ENCODE measurements at regions not wholly inside any gene's neighbourhood (a gene's known extent, or its start where the extent isn't known, plus 50 kb on each side); places are given as distances from the start of the nearest gene placed in this dataset.
A peak's percentile ranks its signal among the peaks of the same experiment; 100 is the strongest.

DNA sequence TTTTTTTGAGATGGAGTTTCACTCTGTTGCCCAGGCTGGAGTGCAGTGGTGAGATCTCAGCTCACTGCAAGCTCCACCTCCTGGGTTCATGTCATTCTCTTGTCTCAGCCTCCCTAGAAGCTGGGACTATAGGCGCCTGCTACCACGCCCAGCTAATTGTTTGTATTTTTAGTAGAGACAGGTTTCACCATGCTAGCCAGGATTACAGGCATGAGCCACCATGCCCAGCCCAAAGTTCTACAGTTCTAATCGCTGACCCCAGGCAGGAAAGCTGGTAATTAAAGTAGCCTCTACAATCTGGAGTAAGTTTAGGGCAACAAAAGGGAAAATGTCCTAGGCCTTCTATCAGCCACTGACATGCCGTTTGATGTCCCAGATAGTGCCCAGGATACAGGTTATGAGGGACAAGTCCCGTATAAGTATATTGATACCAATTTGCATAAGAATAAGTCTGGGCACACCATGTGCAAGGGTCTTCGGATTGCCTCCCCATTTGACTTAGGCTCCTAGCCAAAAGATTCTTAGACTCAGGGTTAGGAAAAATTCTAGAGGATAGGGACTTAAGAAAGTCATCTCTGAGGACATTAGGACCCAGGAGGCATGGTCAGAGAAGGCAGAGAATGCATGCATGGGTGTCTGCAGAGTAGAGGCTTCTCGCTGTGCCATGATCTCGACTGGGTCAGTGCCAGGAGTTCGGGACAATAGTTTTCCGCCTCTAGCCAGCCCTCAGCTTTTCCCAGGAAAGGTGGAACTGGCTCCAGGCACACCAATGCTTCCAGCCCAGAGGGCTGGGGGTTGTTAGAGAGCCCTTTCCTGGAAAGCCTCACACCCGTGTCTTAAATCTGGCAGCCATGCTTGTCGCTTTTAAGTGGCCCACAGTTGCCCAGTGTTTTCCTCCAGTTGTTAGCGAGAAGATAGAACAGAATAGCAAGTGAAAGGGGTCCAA lies 1111.1 kb downstream of the TAF11L14 start (continued):
- TF ChIP-seq MZF1 (CRISPR knock-in tag; IDR thresholded peaks at IDR 0.05; ENCODE audit: borderline replicate concordance) (no peak), ZNF781 (CRISPR knock-in tag; IDR thresholded peaks at IDR 0.05; ENCODE audit: borderline replicate concordance, not compliant biosample characterization) (no peak), POLR2A (IDR thresholded peaks at IDR 0.05; ENCODE audit: insufficient read depth in 1 of 2, low read depth in 2 of 2, low read length in 2 of 2) (no peak), NFKB2 (CRISPR knock-in tag; IDR thresholded peaks at IDR 0.05; ENCODE audit: borderline replicate concordance) (no peak)

DNA sequence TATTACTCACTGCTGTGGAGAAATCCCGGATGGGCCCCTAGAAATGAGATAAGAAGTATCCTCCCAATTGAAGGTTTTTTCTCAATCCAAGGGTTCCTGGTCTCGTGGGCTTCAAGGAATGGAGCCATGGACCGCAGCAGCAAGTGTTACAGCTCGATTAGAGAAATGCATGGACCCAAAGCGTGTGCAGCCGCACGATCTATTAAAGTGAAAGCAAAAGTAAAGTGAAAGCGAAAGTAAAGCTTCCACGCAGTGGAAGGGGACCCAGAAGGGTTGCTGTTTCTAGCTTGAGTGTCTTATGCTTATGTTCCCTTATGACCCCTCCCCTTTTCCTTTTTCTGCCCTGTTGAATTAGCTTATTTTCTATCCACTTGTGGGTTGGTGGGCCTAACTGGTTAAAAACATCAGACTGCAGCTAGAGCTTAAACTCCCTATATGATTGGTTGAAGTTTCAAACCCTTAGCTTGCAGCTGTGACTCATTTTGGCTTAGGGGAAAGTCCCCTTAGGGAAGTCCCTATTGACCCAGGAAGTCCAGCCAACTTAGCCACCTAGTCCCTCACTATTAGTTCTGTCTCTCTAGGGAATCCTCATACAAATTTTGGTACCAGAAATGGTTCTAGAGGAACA lies 1111.8 kb downstream of the TAF11L14 start:
- ATAC-seq (peak; percentile 86), FAIRE-seq (peak; percentile 28), DNase-seq (ENCODE audit: low spot score) (peak; percentile 45)
- H2AFZ ChIP-seq (ENCODE audit: low read length): peak overlapping the region; percentile 92
- peak overlapping the region; percentile 69 for H3K9ac ChIP-seq (ENCODE audit: insufficient read depth, low read depth, low read length)
- WGBS (ENCODE audit: low lambda C conversion rate): under 1% methylated on average over 7 of the region's 9 CpGs
- peaks cover 13% of the 10 kb centered on the region; the same call in 1 of the 2 replicates for H3K4me1 ChIP-seq (ENCODE audit: insufficient read depth, low read length)
- CTCF ChIA-PET (ENCODE audit: low intra/inter-chr PET ratio, low total read pairs): no interaction called here
- H3K9me3 ChIP-seq (ENCODE audit: low read length): no peaks in the 10 kb centered on the region
- in situ Hi-C loops (cut with HindIII; ENCODE audit: extremely low pct_ligation_motif_present, low pct_unique_long_range_greater_than_20kb) (no loop called here), intact Hi-C loops (cut with micrococcal nuclease; ENCODE audit: unreplicated experiment) (no loop called here)
- H3K27me3 ChIP-seq (ENCODE audit: control insufficient read depth in 1 of 2, insufficient read depth in 2 of 2, low read length in 2 of 2): no peaks in the 10 kb centered on the region; a peak in 1 of 5 replicates
- H3K79me2 ChIP-seq (ENCODE audit: insufficient read depth, low read length): no peaks in the 10 kb centered on the region
- H4K20me1 ChIP-seq (ENCODE audit: insufficient read depth, low read length): no peaks in the 10 kb centered on the region
- POLR2A ChIA-PET: no interaction called here
- H3K4me2 ChIP-seq (ENCODE audit: low read depth, low read length): peak overlapping the region; percentile 90
- no peaks in the 10 kb centered on the region for H3K36me3 ChIP-seq (replicated peaks in 1 of 2; ENCODE audit: control insufficient read depth in 1 of 2, insufficient read depth in 2 of 2, low read length in 2 of 2)
- no TSS peak for BruUV-seq (replicated peaks)
- H3K4me3 ChIP-seq (replicated peaks in 1 of 3; ENCODE audit: insufficient read depth in 1 of 3, low read depth in 2 of 3, low read length in 3 of 3): peak overlapping the region; percentile 64 to 89 (median 73)
- H3K27ac ChIP-seq (ENCODE audit: extremely low read length, insufficient read depth, low read length): peak overlapping the region; percentile 49
- peak; percentile 39; the same call in 1 of the 2 replicates for TF ChIP-seq SAP130 (CRISPR knock-in tag; IDR thresholded peaks at IDR 0.05; ENCODE audit: low read depth)
- TF ChIP-seq KMT2A (CRISPR knock-in tag; IDR thresholded peaks at IDR 0.05): peak; percentile 29
- peak; percentile 80; the same call in 1 of the 3 replicates for TF ChIP-seq MXI1 (IDR thresholded peaks at IDR 0.05; ENCODE audit: borderline replicate concordance, low read depth, low read length)
- peak; percentile 100 for TF ChIP-seq IRF2 (CRISPR knock-in tag; IDR thresholded peaks at IDR 0.05)
- TF ChIP-seq ASH2L (IDR thresholded peaks at IDR 0.05; ENCODE audit: insufficient read length, low read depth, low read length): peak; percentile 77
- no peak for TF ChIP-seq MXD4 (CRISPR knock-in tag; IDR thresholded peaks at IDR 0.05)
- no peak for TF ChIP-seq ZEB1 (IDR thresholded peaks at IDR 0.05; ENCODE audit: insufficient replicate concordance, low read depth)
- 0 out of 2 replicates have a peak, but pooled peaks have one; percentile 18 for TF ChIP-seq RBFOX2 (IDR thresholded peaks at IDR 0.05; ENCODE audit: low read depth, low read length)
- no peak for TF ChIP-seq ZNF34 (CRISPR knock-in tag; IDR thresholded peaks at IDR 0.05; ENCODE audit: borderline replicate concordance)
- no peak for TF ChIP-seq SALL2 (CRISPR knock-in tag; IDR thresholded peaks at IDR 0.05)
- TF ChIP-seq, protein P1, sequence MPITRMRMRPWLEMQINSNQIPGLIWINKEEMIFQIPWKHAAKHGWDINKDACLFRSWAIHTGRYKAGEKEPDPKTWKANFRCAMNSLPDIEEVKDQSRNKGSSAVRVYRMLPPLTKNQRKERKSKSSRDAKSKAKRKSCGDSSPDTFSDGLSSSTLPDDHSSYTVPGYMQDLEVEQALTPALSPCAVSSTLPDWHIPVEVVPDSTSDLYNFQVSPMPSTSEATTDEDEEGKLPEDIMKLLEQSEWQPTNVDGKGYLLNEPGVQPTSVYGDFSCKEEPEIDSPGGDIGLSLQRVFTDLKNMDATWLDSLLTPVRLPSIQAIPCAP (CRISPR knock-in tag; IDR thresholded peaks at IDR 0.05; ENCODE audit: low read depth): peak; percentile 97
- no peak for TF ChIP-seq HCFC1 (IDR thresholded peaks at IDR 0.05; ENCODE audit: low read depth, low read length)
- TF ChIP-seq MAFG (CRISPR knock-in tag; IDR thresholded peaks at IDR 0.05): no peak
- peak; percentile 66 for TF ChIP-seq FOSL2 (CRISPR knock-in tag; IDR thresholded peaks at IDR 0.05)
- TF ChIP-seq ZNF652 (CRISPR knock-in tag; IDR thresholded peaks at IDR 0.05; ENCODE audit: borderline replicate concordance, low read depth): peak; percentile 41; the same call in 1 of the 2 replicates
- 0 out of 2 replicates have a peak, but pooled peaks have one; percentile 30 for TF ChIP-seq ZFY (CRISPR knock-in tag; IDR thresholded peaks at IDR 0.05)
- TF ChIP-seq ZNF292 (CRISPR knock-in tag; IDR thresholded peaks at IDR 0.05; ENCODE audit: borderline replicate concordance, low read depth): 0 out of 2 replicates have a peak, but pooled peaks have one; percentile 18

Data from HepG2 (cell line).